SIG-M5 treated with dmso at 0.1 percent for 504 hours (cell line): ENCODE measurements at regions not wholly inside any gene's neighbourhood (a gene's known extent, or its start where the extent isn't known, plus 50 kb on each side); places are given as distances from the start of the nearest gene placed in this dataset.
"Not testable (repeated sequence)": the region's sequence is repeated elsewhere in the genome, so short reads cannot be mapped to it uniquely, and the experiment has no call there.

ENCODE experiments used
- DNase-seq: peaks from one replicate; lab custom pipeline; 2025; ENCODE audit not compliant: unreplicated experiment; lab: John Stamatoyannopoulos, UW

DNA sequence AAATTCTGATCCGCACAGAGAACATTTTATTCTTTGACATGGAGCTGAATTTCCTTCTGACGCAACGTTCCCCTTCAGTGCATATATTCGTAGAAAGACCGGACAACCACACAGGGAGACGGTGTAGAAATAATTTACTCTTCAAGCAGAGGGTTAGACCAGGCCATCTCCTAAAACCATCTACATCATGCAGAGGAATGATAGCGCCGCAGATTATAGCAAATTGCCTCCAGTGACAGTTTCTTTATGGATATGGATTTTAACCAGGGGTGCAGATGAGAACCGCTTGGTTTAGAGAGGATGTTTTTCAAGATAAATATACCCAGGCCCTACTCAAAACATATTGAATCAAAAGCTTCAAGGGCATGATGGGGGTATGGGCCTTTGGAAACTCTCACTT, 759.3 kb upstream of the AUTS2 start:
- DNase-seq, result no peak

DNA sequence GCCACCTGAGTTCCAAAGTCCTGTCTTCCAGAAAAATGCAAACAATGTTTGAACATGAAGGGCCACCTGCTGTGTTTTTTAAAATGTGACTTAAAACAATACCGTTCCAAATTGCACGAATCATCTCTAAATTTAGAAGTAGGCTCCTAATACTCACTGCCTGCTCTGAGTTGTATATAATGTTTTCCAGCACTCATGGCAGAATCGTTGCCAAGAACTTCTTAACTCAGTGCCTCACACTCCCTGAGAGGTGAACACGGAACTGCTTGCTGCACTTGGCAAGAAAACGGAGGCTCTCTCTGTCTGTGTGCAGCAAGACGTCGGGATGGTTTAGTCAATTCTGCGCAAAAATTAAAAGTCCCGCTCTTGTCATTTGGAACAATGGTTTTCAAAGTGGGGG, 757.3 kb upstream of the AUTS2 start:
- DNase-seq, result no peak

DNA sequence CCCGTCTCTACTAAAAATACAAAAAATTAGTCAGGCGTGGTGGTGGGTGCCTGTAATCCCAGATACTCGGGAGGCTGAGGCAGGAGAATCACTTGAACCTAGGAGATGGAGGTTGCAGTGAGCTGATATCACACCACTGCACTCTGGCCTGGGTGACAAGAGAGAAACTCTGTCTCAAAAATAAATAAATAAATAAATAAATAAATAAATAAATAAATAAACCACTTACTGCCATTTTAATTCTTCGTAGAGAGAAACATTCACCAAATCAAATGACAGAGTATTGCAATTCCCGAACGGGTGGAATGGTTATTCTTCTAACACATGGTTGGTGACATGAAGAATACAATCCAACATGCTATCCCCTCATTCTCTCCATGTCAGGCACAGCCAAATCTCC, 754.3 kb upstream of the AUTS2 start:
- not testable (repeated sequence) for DNase-seq

DNA sequence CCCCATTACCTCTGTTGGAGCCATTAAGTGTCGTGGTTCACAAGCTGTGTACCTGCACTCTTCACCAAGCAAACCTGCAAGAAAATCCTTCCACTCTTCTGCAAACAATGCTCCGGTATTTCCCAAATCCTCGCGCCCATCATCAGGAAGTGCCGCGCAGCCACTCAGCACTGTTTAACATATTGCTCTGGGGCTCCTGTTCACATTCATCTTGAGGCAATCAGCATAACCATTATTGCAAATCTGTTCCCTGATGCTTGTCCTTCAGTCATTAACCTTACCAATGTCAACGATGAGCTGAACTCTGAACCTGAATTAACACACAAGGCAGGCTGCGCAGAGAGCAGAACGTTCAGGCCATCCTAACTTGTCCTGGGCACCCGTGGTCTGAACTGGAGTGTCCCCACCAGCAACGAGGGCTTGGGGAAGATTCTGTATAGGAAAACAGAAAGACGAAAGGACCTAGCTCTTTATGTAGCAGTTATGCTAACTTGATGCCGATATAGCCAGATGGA, 751.4 kb upstream of the AUTS2 start:
- DNase-seq, result no peak

DNA sequence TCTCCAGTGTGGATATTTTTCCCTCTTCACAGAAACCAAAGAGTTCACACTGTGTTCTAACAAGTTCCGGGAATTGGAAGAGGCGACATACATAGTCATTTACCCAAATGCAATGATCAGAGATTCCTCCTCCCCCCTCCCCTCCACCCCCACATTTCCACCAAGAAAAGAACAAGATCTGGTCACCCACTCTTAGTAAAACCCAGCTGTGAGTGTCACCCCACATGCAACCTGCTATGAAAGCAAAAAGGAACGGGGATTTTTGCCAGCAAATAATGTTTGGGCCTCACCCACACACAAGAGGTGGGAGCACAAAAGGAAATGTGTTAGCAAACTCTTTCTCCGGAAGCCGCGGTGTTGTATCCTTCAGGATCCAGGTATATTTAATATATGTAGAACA, 745.0 kb upstream of the AUTS2 start:
- DNase-seq, result no peak

DNA sequence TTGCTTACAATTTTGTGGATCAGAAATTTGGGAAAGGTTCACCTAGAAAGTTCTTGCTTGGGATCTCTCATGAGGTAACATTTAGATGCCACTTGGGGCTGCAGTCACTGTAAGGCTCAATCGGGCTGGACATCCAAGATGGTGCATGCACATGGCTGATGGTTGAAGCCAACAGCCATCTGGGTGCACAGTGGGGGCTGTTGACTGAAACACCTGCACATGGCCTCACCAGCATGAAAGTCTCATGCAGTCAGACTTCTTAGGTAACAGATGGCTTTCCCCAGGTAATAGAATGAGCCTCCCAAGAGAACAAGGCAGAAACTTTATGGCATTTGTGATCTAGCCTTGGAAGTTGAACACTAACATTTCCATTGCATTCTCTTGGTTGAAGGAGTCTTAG, 740.7 kb upstream of the AUTS2 start:
- no peak for DNase-seq

DNA sequence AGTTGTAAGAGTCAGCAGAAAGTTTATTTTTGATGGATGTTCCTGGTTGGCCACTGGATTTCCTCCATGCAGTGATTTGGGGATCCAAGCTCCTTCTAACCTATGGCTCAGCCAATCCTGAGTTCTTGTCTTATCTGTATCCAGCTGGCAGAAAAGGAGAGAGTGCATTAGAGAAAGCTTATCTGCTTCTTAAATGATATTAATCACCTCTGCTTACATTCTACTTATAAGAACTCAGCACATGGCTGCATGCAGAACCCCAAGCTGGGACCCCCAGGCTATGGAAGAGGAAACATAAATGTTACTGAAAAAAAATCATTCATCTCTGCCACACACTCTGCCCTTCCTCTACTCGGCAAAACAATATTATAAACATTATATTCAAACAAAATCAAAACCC, 739.8 kb upstream of the AUTS2 start:
- no peak for DNase-seq

DNA sequence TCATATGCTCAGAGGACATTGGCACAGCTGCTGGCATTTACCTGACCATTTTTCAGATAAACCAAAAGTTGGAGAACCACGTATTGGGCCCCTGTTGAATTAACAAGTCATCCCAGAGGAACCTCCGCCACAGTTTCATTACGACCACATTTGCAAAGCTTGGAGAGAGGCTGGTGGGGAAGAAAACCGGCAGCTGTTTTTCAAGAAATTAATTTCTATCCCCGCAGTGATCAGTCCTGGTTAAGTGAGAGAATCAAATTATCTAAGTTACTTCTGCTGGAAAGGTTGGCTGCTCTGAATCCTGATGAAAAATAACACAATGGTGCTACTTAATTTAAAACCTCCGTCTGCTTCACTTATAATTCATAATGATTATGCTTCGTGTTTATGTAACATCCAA, 737.1 kb upstream of the AUTS2 start:
- no peak for DNase-seq

DNA sequence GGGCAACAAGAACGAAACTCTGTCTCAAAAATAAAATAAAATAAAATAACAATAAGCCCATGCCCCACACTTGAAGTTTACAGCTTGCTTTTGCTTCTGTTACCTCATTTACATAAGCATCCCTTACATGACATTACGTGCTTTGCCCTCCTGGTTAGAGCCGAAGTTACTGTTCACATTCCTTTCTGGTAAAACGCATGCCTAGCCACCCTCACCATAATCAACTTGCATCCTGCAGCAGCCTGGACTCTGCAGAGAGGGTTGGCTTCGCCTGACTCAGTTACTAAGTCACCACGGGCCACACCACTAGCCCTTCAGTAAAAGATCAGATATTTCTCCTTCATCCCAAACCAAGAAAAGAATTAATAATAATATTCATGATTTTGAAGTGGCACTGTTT, 736.0 kb upstream of the AUTS2 start:
- no peak for DNase-seq

DNA sequence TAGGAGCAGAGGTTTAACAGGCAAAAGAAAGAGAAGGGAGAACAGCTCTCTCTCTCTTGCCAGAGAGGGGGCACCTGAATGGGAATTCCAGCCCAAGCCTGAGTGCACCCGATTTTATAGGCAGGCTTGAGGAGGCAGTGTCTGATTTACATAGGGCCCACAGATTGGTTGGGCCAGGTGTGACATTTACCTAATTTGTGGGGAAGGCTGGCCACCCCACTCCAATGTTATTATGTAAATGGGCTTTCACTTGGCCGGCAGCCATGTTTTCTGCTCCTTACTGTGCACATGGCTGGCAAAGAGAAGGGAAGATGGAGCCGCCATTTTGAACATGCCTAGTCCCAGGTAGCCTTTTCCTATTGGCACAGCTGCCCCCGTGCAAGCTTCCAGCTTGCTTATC, 735.5 kb upstream of the AUTS2 start:
- DNase-seq, result no peak

DNA sequence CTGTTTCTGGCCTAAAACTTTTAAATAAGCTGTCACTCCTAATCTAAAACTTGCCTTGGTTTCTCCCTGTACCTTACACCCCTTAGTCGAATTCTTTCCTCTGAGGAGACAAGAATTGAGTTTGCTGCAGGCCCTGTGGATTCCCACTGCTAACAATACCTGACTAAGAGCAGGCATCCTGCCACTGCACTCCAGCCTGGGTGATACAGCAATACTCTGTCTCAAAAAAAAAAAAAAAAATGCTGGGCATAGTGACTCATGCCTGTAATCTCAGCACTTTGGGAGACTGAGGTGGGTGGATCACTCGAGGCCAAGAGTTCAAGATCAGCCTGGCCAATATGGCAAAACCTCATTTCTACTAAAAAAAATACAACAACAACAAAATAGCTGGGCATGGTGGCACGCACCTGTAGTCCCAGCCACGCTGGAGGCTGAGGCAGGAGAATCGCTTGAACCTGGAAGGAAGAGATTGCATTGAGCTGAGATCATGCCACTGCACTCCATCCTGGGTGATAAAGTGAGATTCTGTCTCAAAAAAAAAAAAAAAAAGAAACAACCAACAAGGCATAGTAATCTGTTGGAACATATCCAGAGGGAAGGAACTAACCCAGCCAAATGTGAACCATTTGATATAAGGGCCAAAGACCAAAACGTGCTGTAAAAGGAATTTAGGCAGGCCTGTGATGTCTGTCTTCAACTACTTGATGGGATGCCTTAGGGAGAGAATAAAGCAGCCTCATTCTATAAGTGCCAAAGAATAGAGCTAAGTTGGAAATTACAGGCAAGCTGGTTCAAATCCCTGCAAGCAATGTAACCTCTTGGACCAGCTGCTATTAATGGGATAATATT, 732.7 kb upstream of the AUTS2 start:
- DNase-seq, result no peak

DNA sequence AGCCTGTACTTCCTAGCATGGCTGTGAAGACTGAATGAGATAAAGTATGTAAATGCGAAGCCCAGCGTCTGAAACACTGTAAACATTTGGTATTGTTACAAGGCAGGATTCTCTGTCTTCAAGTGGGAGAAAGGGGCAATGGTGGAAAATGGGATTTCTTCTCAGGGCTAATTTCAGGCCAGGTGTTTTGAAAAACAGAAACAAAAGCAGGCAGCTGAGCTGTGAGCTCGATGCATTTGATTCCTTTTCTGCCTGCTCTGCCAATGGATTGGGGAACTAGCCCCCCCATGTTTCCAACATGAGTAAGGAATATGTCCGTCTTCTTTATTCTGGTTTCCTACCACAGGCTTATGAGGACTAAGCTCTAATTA, 732.1 kb upstream of the AUTS2 start:
- no peak for DNase-seq

DNA sequence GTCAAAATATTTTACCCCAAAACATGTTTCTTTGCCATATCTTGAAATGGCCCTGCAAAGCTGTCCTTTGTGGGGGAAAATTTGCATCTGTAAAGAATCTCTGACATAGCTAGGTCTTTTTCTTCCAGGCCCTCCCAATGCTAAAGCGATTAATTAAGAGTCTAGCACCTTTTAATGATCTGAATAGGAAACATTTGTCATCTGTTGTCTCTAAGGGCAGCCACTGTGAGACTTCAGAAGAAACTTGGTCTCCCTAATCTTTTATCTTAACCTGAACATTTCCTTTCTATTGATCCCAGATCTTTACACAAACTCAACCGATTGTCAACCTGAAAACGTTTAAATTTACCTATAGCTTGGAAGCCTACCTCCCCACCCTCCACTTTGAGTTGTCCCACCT, 731.6 kb upstream of the AUTS2 start:
- not testable (repeated sequence) for DNase-seq

DNA sequence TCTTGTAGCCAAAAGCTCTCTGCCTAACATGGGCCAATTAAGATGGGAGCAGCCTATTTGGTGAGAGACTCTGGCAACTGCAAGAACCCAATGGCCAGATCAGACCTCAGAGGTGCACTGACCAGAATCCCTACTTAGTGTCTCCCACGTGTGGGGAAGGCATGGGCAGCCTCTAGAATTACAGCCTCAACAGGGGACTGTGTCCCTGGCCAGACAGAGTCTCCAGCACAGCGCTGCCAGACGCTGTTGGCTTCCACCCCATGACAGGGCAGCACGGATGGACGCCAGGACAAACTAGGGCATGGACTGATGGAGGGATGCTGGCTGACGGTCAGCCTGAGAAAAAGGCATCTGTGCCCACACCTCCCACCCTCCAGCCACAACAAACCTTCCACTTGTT, 729.3 kb upstream of the AUTS2 start:
- no peak for DNase-seq

DNA sequence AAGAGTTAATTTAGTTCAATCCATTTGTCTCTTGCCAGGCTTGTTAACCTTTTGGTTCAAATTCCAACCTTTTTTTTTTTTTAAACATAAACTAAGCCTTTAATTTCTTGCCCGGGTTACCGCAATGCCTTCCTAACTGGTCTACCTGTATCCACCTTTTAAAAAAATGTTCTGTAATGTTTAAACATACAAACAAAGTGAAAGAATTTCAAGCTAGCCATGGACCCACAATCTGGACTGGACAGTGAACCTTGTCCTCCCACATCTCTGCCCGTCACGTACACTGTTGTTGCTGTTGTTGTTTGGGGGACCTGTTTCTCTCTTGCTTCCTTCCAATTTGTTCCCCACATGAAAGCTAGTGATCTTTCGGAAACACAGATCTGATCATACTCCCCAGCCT, 724.7 kb upstream of the AUTS2 start:
- DNase-seq, result no peak

DNA sequence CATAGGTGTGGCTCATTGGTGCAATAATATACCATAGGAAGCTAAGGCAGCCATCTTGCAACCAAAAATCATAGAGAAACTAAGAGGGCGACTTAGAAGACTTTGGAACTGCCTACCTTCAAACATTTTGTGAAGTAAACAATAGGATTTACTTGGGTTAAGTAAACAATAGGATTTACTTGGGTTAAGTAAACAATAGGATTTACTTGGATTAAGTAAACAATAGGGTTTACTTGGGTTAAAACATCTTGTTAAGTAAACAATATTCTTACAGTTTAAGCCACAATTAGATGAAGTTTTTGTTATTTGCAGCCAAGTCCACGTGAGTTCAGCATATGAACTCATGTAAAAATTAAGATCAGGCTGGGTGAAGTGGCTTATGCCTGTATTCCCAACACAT, 722.4 kb upstream of the AUTS2 start:
- DNase-seq, result no peak

DNA sequence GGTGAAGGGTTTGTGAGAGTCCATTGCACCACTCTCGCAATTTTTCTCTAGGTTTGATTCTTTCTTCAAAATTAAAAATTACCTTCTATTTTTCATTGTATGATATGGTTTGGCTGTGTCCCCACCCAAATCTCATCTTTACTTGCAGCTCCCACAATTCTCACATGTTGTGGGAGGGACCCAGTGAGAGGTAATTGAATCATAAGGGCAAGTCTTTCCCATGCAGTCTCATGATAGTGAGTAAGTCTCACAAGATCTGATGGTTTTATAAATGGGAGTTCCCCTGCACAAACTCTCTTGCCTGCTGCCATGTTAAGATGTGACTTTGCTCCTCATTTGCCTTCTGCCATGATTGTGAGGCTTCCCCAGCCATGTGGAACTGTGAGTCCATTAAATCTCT, 711.2 kb upstream of the AUTS2 start:
- not testable (repeated sequence) for DNase-seq

DNA sequence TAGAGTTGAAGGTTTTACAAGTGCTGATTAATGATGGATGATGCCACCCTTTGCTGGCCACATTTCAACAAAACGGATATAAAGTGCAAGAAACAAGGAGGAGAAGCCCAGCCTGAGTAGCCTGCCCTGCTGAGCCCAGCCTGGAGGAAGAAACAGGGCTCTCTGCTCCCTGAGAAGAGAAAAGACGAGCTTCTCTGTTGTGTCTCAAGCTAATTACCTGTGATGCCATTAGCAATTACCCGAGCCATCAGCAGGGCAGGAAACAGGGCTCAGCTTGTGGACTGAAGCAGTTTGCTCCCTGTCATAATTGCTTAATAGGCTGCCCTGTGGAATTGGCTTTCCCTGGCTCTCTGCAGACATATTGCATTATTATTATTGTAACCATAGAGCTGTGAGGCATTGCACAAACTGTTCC, 709.3 kb upstream of the AUTS2 start:
- DNase-seq, result no peak

DNA sequence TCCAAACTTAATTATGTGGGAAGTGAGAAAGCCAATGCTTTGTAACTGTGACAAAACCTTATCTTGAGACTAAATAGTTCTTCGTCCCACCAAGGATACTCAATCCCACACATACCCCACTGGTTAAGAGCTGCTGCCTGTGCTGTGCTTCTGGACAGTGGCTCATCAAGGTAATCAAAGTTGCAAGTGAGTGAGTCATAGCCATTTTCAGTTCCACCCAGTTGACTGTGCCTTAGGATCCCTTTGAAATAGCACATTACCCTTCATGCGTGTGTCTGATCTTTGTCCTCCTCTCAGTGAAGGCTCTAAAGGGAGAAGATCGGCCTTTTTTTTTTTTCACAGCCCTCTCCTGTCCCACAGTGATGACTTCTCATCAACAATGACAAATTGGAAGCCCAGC, 706.0 kb upstream of the AUTS2 start:
- no peak for DNase-seq

DNA sequence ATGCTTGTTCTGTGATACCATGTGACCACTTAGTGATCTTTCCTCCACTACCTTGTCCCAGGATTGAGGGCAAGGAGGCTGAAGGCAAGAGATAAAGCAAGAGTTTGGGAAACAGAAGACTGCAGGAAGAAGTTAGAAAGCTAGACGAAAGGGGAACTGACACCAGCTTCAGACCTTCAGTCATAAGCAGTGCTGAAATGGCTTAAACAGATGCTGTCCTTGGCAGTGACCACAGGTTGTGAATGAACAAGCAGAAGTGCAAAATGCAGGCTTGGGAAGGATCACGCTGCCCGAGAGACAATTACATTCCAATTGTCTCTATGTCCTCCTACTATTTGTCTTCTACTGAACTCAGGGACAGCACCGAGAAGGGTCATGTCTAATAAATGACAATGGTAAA, 704.9 kb upstream of the AUTS2 start:
- DNase-seq, result no peak

DNA sequence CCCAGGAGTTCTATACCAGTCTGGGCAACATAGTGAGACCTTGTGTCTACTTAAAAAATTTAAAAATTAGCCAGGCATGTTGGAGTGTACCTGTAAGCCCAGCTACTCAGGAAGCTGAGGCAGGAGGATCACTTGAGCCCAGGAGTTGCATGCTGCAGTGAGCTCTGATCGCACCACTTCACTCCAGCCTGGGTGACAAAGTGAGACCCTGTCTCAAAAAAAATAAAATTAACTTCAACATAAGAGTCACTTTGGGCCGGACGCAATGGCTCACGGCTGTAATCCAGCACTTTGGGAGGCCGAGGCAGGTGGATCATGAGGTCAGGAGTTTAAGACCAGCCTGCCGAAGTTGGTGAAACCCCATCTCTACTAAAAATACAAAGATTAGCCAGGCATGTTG, 699.1 kb upstream of the AUTS2 start:
- not testable (repeated sequence) for DNase-seq

DNA sequence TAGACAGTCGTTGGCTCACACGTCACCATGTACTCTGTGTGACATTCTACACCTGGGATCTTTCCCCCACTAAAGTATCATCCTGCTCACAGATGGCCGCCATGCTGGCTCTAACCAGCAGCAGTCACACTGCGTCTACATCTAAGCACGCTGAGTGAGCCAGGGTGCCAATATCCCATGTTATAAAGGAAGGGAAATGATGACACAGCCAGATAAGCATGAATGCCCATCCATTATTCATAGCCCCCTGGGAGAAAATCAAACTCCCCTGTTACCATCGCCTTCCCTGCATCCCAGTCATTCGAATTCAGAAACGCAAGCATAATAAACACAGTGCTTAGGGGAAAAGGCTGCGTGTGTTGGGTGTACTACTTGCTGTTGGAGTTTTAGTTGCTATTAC, 698.2 kb upstream of the AUTS2 start:
- DNase-seq, result no peak

DNA sequence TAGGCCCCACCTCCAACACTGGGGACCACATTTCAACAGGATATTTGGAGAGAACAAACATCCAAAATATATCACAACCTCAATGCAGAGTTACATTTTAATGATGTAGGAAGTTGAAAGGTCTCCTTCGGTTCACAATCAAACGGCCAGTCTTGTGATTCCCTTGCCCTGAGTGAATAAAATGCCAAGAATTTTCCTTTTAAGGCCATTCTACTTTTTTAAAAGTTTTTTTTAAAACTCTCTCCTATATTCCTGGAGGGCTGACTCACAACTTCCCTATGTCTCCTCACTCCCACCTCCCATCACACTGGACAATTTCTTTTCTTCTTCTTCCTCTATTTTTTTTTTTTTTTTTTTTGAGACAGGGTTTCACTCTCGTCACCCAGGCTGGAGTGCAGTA, 693.6 kb upstream of the AUTS2 start:
- no peak for DNase-seq
